Lower leg skin (tissue), 4 donors: ENCODE measurements at regions not wholly inside any gene's neighbourhood (a gene's known extent, or its start where the extent isn't known, plus 50 kb on each side); places are given as distances from the start of the nearest gene placed in this dataset.

Experiments used
- DNase-seq, 2 donors: peaks; one replicate each; pipeline ENCODE4 v3.0.0-alpha.2; 2019; ENCODE audit warnings: low spot score in 2 of 2
- H3K4me3 ChIP-seq: fragments of 200-600 bp; sonication (generic); 2 replicates; pipeline ENCODE4 v1.5.1; 2017; ENCODE audit warnings: mild to moderate bottlenecking, low read depth; ENCODE audit not compliant: poor library complexity, severe bottlenecking
- CTCF ChIP-seq, 3 donors: fragments of 450-650 bp; IDR thresholded peaks; one replicate each; pipeline ENCODE4 v1.5.1; 2016; ENCODE audit warnings: antibody characterized with exemption in 3 of 3, mild to moderate bottlenecking in 3 of 3, moderate library complexity in 2 of 3
- POLR2A ChIP-seq, 2 donors: fragments of 450-650 bp; IDR thresholded peaks; one replicate each; pipeline ENCODE4 v1.6.1; 2016 to 2017; ENCODE audit warnings: antibody characterized with exemption in 2 of 2, mild to moderate bottlenecking in 1 of 2, moderate library complexity in 1 of 2
- WGBS, 2 donors: methylation state at CpG; one replicate each; pipeline ENCODE4 v1.1.5; 2018; 5-methylcytosine and 5-hydroxymethylcytosine counted together
- intact Hi-C: fragments of 100-400 bp; cut with DNase I; formaldehyde crosslinking; loops from one replicate; pipeline ENCODE4 v1.15.0; 2023; ENCODE audit warnings: low total_unique reads

- intact Hi-C loops, result no loop called here
- H3K4me3 ChIP-seq, result no peak overlapping the region
- WGBS, 2 donors, result 73 to 76% methylated on average over 2 of the region's 2 CpGs
- DNase-seq, result no peak
- TF ChIP-seq CTCF (IDR thresholded peaks at IDR 0.05) (no peak), POLR2A (IDR thresholded peaks at IDR 0.05) (no peak)
Observed at GRCh38 chr6:76532647-76533046, 460.2 kb upstream of the IMPG1 start.

GRCh38 chr6:76518443-76518842 is 446.0 kb upstream of the IMPG1 start:
- no peak for TF ChIP-seq POLR2A (IDR thresholded peaks at IDR 0.05)
- intact Hi-C loops, result no loop called here

GRCh38 chr6:76516924-76517323 is 444.5 kb upstream of the IMPG1 start:
- intact Hi-C loops, result no loop called here
- no peak overlapping the region for H3K4me3 ChIP-seq
- TF ChIP-seq POLR2A (IDR thresholded peaks at IDR 0.05) (no peak), CTCF (IDR thresholded peaks at IDR 0.05) (no peak)
- WGBS, 2 donors, result 86 to 87% methylated on average over 4 of the region's 4 CpGs
- no peak for DNase-seq

More at GRCh38 chr6:76518443-76518842, 446.0 kb upstream of the IMPG1 start:
- H3K4me3 ChIP-seq, result no peak overlapping the region
- DNase-seq, result no peak

- no peak for DNase-seq
- no peak for TF ChIP-seq POLR2A (IDR thresholded peaks at IDR 0.05)
- TF ChIP-seq CTCF (IDR thresholded peaks at IDR 0.05), result no peak
- intact Hi-C loops, result no loop called here
- no peak overlapping the region for H3K4me3 ChIP-seq
Observed at GRCh38 chr6:76510489-76510888, 438.0 kb upstream of the IMPG1 start.

- no peak for DNase-seq
- WGBS, 2 donors, result 74 to 88% methylated on average over 2 of the region's 2 CpGs
- no peak for TF ChIP-seq POLR2A (IDR thresholded peaks at IDR 0.05)
- TF ChIP-seq CTCF (IDR thresholded peaks at IDR 0.05), result no peak
- H3K4me3 ChIP-seq, result no peak overlapping the region
- intact Hi-C loops, result no loop called here
Observed at GRCh38 chr6:76509397-76509796, 436.9 kb upstream of the IMPG1 start.

GRCh38 chr6:76506808-76507207 is 434.3 kb upstream of the IMPG1 start:
- H3K4me3 ChIP-seq, result no peak overlapping the region
- TF ChIP-seq CTCF (IDR thresholded peaks at IDR 0.05) (no peak), POLR2A (IDR thresholded peaks at IDR 0.05) (no peak)
- intact Hi-C loops, result no loop called here
- no peak for DNase-seq
- 59 to 64% methylated on average over 1 of the region's 1 CpG for WGBS, 2 donors
